ENCODE measurements at regions not wholly inside any gene's neighbourhood (a gene's known extent, or its start where the extent isn't known, plus 50 kb on each side); places are given as distances from the start of the nearest gene placed in this dataset.

GRCh38 chr2:236334122-236334876 is 70.1 kb upstream of the ASB18 start:
- H3K36me3 ChIP-seq (ENCODE audit: control insufficient read depth, insufficient read depth, low read length) = no peaks in the 10 kb centered on the region
- DNase-seq (ENCODE audit: extremely low read depth, insufficient read length) = no peak
- no peak for TF ChIP-seq CTCF (IDR thresholded peaks at IDR 0.05; ENCODE audit: insufficient read depth, low read length, poor library complexity, severe bottlenecking)
- peaks cover 2% of the 10 kb centered on the region; the same call in 1 of the 2 replicates for H3K27me3 ChIP-seq (replicated peaks; ENCODE audit: control insufficient read depth, insufficient read depth, low read length)
- no peak overlapping the region for H3K4me3 ChIP-seq (replicated peaks; ENCODE audit: low read depth, low read length)

- no peak for DNase-seq (ENCODE audit: extremely low read depth, insufficient read length)
- Histone ChIP-seq H3K4me3 (replicated peaks; ENCODE audit: low read depth, low read length) (no peak overlapping the region), H3K27me3 (replicated peaks; ENCODE audit: control insufficient read depth, insufficient read depth, low read length) (peaks cover 2% of the 10 kb centered on the region; the same call in 1 of the 2 replicates), H3K36me3 (ENCODE audit: control insufficient read depth, insufficient read depth, low read length) (no peaks in the 10 kb centered on the region)
- TF ChIP-seq CTCF (IDR thresholded peaks at IDR 0.05; ENCODE audit: insufficient read depth, low read length, poor library complexity, severe bottlenecking) = no peak
Observed at GRCh38 chr2:236335696-236336574, 71.7 kb upstream of the ASB18 start.

- no peak for DNase-seq (ENCODE audit: extremely low read depth, insufficient read length)
- Histone ChIP-seq H3K27me3 (replicated peaks; ENCODE audit: control insufficient read depth, insufficient read depth, low read length) (peaks cover 2% of the 10 kb centered on the region; the same call in 1 of the 2 replicates), H3K4me3 (replicated peaks; ENCODE audit: low read depth, low read length) (no peak overlapping the region), H3K36me3 (ENCODE audit: control insufficient read depth, insufficient read depth, low read length) (no peaks in the 10 kb centered on the region)
- TF ChIP-seq CTCF (IDR thresholded peaks at IDR 0.05; ENCODE audit: insufficient read depth, low read length, poor library complexity, severe bottlenecking) = no peak
Observed at GRCh38 chr2:236336575-236337464, 72.6 kb upstream of the ASB18 start.

DNA sequence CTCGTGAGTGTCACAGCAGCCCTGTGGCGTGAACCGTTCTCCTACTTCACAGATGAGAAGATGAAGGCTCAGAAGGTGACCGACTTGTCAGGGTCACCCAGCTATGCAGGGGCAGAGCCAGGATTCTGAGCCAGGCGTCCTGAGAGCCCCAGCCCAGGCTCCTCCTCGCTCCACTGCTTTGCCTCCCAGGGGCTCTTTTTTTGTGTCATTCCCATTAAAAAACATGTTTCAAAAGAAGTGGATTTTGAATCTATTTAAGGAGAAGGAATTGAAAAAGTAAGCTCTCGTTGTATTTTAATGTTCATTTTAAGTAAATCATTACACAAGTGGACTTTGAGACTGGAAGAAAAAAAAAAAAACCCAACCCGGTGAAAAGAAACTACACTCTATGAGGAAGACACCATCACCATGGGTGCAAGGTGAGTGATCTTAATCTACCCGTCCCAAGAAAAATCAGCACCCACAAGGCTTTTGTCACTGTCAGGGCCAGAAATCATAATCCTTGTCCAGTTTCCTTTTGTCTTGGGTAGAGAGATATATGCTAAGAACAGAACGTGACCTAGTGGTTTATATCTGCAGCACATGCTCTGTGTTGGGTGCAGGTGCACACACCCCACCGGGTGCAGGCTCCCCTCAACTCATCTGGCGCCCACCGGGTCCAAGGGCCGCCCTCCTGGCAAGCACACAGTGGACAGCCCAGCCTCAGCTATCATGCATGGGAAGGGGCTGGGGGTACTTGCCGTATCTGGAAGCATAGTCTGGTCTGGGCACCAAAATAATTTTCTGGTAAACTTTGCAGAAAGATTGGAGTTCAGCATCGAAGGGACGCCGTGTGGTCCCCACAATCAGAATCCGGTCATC is 73.5 kb upstream of the ASB18 start:
- TF ChIP-seq CTCF (IDR thresholded peaks at IDR 0.05; ENCODE audit: insufficient read depth, low read length, poor library complexity, severe bottlenecking) = no peak
- no peaks in the 10 kb centered on the region for H3K36me3 ChIP-seq (ENCODE audit: control insufficient read depth, insufficient read depth, low read length)
- H3K4me3 ChIP-seq (replicated peaks; ENCODE audit: low read depth, low read length) = no peak overlapping the region
- H3K27me3 ChIP-seq (replicated peaks; ENCODE audit: control insufficient read depth, insufficient read depth, low read length) = peaks cover 4% of the 10 kb centered on the region; the same call in 1 of the 2 replicates
- DNase-seq (ENCODE audit: extremely low read depth, insufficient read length) = no peak

Measured in GM06990 (cell line).